WTC11 (cell line): ENCODE measurements at regions not wholly inside any gene's neighbourhood (a gene's known extent, or its start where the extent isn't known, plus 50 kb on each side); places are given as distances from the start of the nearest gene placed in this dataset.

Experiments
- ATAC-seq: fragments of 200-7000 bp; cut with Tn5 transposase; 2 replicates; pipeline ENCODE4 v1.10.0; 2021; ENCODE audit warnings: mild to moderate bottlenecking, moderate library complexity
- CTCF ChIA-PET: fragments of 300-600 bp; sonication (Branson Sonifier 250); formaldehyde crosslinking; loops from one replicate; lab custom pipeline; 2021; ENCODE audit warnings: antibody characterized with exemption; lab: Charles Lee
- POLR2A ChIA-PET: fragments of 350-600 bp; sonication (Branson Sonifier 250); formaldehyde crosslinking; loops from one replicate; lab custom pipeline; 2021; ENCODE audit warnings: antibody characterized with exemption; lab: Charles Lee
- DNase-seq: peaks from one replicate; pipeline ENCODE4 v3.0.0; 2021; ENCODE audit warnings: low spot score
- H3K27ac Mint-ChIP-seq: 2 replicates; pipeline ENCODE4 v1.8.0; 2021; ENCODE audit warnings: mixed read lengths
- H3K27me3 Mint-ChIP-seq: 2 replicates; pipeline ENCODE4 v1.8.0; 2021; ENCODE audit warnings: low read depth, mild to moderate bottlenecking, moderate library complexity, mixed read lengths
- H3K36me3 Mint-ChIP-seq: 2 replicates; pipeline ENCODE4 v1.8.0; 2021; ENCODE audit warnings: mixed read lengths
- H3K4me1 Mint-ChIP-seq: 2 replicates; pipeline ENCODE4 v1.8.0; 2022; ENCODE audit warnings: mixed read lengths
- H3K4me3 Mint-ChIP-seq: 2 replicates; pipeline ENCODE4 v1.8.0; 2021; ENCODE audit warnings: mild to moderate bottlenecking, moderate library complexity, mixed read lengths
- H3K9me3 Mint-ChIP-seq: 2 replicates; pipeline ENCODE4 v1.8.0; 2021; ENCODE audit warnings: mixed read lengths
- ATF2 ChIP-seq: sonication (generic); formaldehyde crosslinking; IDR thresholded peaks from 2 replicates; pipeline ENCODE4 v1.8.1; 2022; ENCODE audit warnings: low read depth, missing genetic modification reagents, borderline replicate concordance
- E2F5 ChIP-seq: sonication (generic); formaldehyde crosslinking; IDR thresholded peaks from 2 replicates; pipeline ENCODE4 v1.8.1; 2022; ENCODE audit warnings: mild to moderate bottlenecking, moderate library complexity, missing genetic modification reagents
- EMX1 ChIP-seq: fragments of 250-450 bp; sonication (Bioruptor Pico); IDR thresholded peaks from 2 replicates; pipeline ENCODE4 v1.8.0; 2021; ENCODE audit warnings: mild to moderate bottlenecking
- ESRRA ChIP-seq: sonication (generic); formaldehyde crosslinking; IDR thresholded peaks from 2 replicates; pipeline ENCODE4 v1.8.1; 2022; ENCODE audit warnings: mild to moderate bottlenecking, missing genetic modification reagents, borderline replicate concordance
- FOXK1 ChIP-seq: sonication (generic); formaldehyde crosslinking; IDR thresholded peaks from 2 replicates; pipeline ENCODE4 v1.8.0; 2022; ENCODE audit warnings: mild to moderate bottlenecking, moderate library complexity, missing genetic modification reagents
- GTF2I ChIP-seq: fragments of 250-450 bp; sonication (Bioruptor Pico); conservative IDR thresholded peaks from 2 replicates; pipeline ENCODE4 v1.4.0; 2021; ENCODE audit warnings: mild to moderate bottlenecking
- KAT7 ChIP-seq: sonication (generic); formaldehyde crosslinking; IDR thresholded peaks from 2 replicates; pipeline ENCODE4 v1.8.1; 2023; ENCODE audit warnings: missing genetic modification reagents, mild to moderate bottlenecking, borderline replicate concordance
- MAX ChIP-seq: sonication (generic); formaldehyde crosslinking; IDR thresholded peaks from 2 replicates; pipeline ENCODE4 v1.8.0; 2022; ENCODE audit warnings: mild to moderate bottlenecking, missing genetic modification reagents
- MXD4 ChIP-seq: fragments of 250-450 bp; sonication (Bioruptor Pico); IDR thresholded peaks from 2 replicates; pipeline ENCODE4 v1.8.0; 2021; ENCODE audit warnings: mild to moderate bottlenecking, moderate library complexity, borderline replicate concordance
- MYBL2 ChIP-seq: sonication (generic); formaldehyde crosslinking; IDR thresholded peaks from 2 replicates; pipeline ENCODE4 v1.8.1; 2023; ENCODE audit warnings: mild to moderate bottlenecking, moderate library complexity, missing genetic modification reagents
- NR3C1 ChIP-seq: sonication (generic); formaldehyde crosslinking; conservative IDR thresholded peaks from 2 replicates; pipeline ENCODE4 v1.8.1; 2023; ENCODE audit warnings: low read depth, mild to moderate bottlenecking, missing genetic modification reagents
- RELA ChIP-seq: sonication (generic); formaldehyde crosslinking; IDR thresholded peaks from 2 replicates; pipeline ENCODE4 v1.8.1; 2022; ENCODE audit warnings: missing genetic modification reagents, mild to moderate bottlenecking, borderline replicate concordance
- SOX15 ChIP-seq: fragments of 250-450 bp; sonication (Bioruptor Pico); IDR thresholded peaks from 2 replicates; pipeline ENCODE4 v1.9.0; 2021; ENCODE audit warnings: mild to moderate bottlenecking
- ZBTB43 ChIP-seq: sonication (generic); formaldehyde crosslinking; IDR thresholded peaks from 2 replicates; pipeline ENCODE4 v1.8.1; 2023; ENCODE audit warnings: mild to moderate bottlenecking, missing genetic modification reagents
- ZMAT4 ChIP-seq: fragments of 250-450 bp; sonication (Bioruptor Pico); IDR thresholded peaks from 2 replicates; pipeline ENCODE4 v1.9.0; 2021; ENCODE audit warnings: mild to moderate bottlenecking
- ZNF138 ChIP-seq: sonication (generic); formaldehyde crosslinking; conservative IDR thresholded peaks from 2 replicates; pipeline ENCODE4 v1.8.1; 2022; ENCODE audit warnings: mild to moderate bottlenecking, moderate library complexity, missing genetic modification reagents
- ZNF396 ChIP-seq: fragments of 250-450 bp; sonication (Bioruptor Pico); IDR thresholded peaks from 2 replicates; pipeline ENCODE4 v1.8.0; 2021; ENCODE audit warnings: mild to moderate bottlenecking, moderate library complexity, borderline replicate concordance
- ZNF423 ChIP-seq: fragments of 250-450 bp; sonication (Bioruptor Pico); IDR thresholded peaks from 2 replicates; pipeline ENCODE4 v2.1.2; 2022; ENCODE audit warnings: mild to moderate bottlenecking, moderate library complexity
- ZNF512 ChIP-seq: sonication (generic); formaldehyde crosslinking; IDR thresholded peaks from 2 replicates; pipeline ENCODE4 v1.8.1; 2022; ENCODE audit warnings: missing genetic modification reagents, borderline replicate concordance
- ZNF532 ChIP-seq: fragments of 250-450 bp; sonication (Bioruptor Pico); IDR thresholded peaks from 2 replicates; pipeline ENCODE4 v1.9.0; 2021; ENCODE audit warnings: mild to moderate bottlenecking, borderline replicate concordance

- TF ChIP-seq ESRRA (CRISPR knock-in tag) (no peak), E2F5 (CRISPR knock-in tag) (no peak), ZNF396 (no peak)
- TF ChIP-seq, all 79 proteins: peak for 0
Measured at GRCh38 chr21:35868869-35869223, 191.5 kb downstream of the SETD4 start (continued).

- CTCF ChIA-PET = no interaction called here
- POLR2A ChIA-PET = no interaction called here
- Mint-ChIP-seq H3K9me3 (peaks cover 6% of the 10 kb centered on the region), H3K27me3 (no peaks in the 10 kb centered on the region; the same call in 1 of the 2 replicates), H3K4me1 (no peaks in the 10 kb centered on the region), H3K36me3 (no peaks in the 10 kb centered on the region), H3K4me3 (no peak overlapping the region), H3K27ac (no peak overlapping the region)
- TF ChIP-seq MXD4 (CRISPR knock-in tag) (no peak), FOXK1 (CRISPR knock-in tag) (no peak), GTF2I (no peak), MYBL2 (no peak)
- ATAC-seq (no peak), DNase-seq (no peak)
Measured at GRCh38 chr21:35868005-35868868, 192.1 kb downstream of the SETD4 start.

- CTCF ChIA-PET = interaction anchor here (0.6 kb wide), 1 partner anchor 675 kb away, joined by 3 read pairs; no protein-coding TSS in a partner anchor
- no peak for ATAC-seq
- no peak overlapping the region for H3K27ac Mint-ChIP-seq
- DNase-seq = no peak
- H3K36me3 Mint-ChIP-seq = no peaks in the 10 kb centered on the region
- no peaks in the 10 kb centered on the region for H3K4me1 Mint-ChIP-seq
- H3K4me3 Mint-ChIP-seq = no peak overlapping the region
- POLR2A ChIA-PET = interaction anchor here (0.6 kb wide), 2 partner anchors 103 to 146 kb away, joined by 3 read pairs; no protein-coding TSS in a partner anchor
- peaks cover 6% of the 10 kb centered on the region for H3K9me3 Mint-ChIP-seq
- H3K27me3 Mint-ChIP-seq = no peaks in the 10 kb centered on the region
- no peak for TF ChIP-seq NR3C1 (CRISPR knock-in tag)
- TF ChIP-seq E2F5 (CRISPR knock-in tag) = no peak
- no peak for TF ChIP-seq EMX1
- TF ChIP-seq ZBTB43 = no peak
- no peak for TF ChIP-seq KAT7
- no peak for TF ChIP-seq ZNF512 (CRISPR knock-in tag)
- TF ChIP-seq RELA (CRISPR knock-in tag) = no peak
- TF ChIP-seq ZNF138 (CRISPR knock-in tag) = no peak
- TF ChIP-seq ATF2 = no peak
- TF ChIP-seq ZNF532 (CRISPR knock-in tag) = no peak
- TF ChIP-seq ZMAT4 (CRISPR knock-in tag) = no peak
- TF ChIP-seq MXD4 (CRISPR knock-in tag) = no peak
- TF ChIP-seq ZNF423 (CRISPR knock-in tag) = no peak
- TF ChIP-seq SOX15 = no peak
- TF ChIP-seq MAX = no peak
Measured at GRCh38 chr21:35864039-35864438, 196.3 kb downstream of the SETD4 start.
